A549 (cell line): ENCODE measurements at regions not wholly inside any gene's neighbourhood (a gene's known extent, or its start where the extent isn't known, plus 50 kb on each side); places are given as distances from the start of the nearest gene placed in this dataset.

Experiments used
- BHLHE40 ChIP-seq: IDR thresholded peaks from 2 replicates; pipeline ENCODE4 v1.6.1; 2012; ENCODE audit warnings: low read depth, low read length, inconsistent platforms
- CTCF ChIP-seq: fragments of >200 bp; sonication (Bioruptor Twin); formaldehyde crosslinking; IDR thresholded peaks from 3 replicates; pipeline ENCODE4 v1.5.1; 2016
- EP300 ChIP-seq, 2 experiments: fragments of >200 bp; sonication (Bioruptor Twin); formaldehyde crosslinking; IDR thresholded peaks; 2 replicates in 1 of 2; 3 replicates in 1 of 2; pipeline ENCODE4 v1.6.1; 2016 to 2017
- FOSL2 ChIP-seq, 2 experiments: fragments of 450-650 bp in 1 of 2; fragments of >200 bp in 1 of 2; sonication (Bioruptor Twin) in 1 of 2; formaldehyde crosslinking; IDR thresholded peaks; 2 replicates each; pipeline versions ENCODE4 v1.5.0 to v1.6.1; 2016 to 2020; ENCODE audit warnings: mild to moderate bottlenecking in 1 of 2, moderate library complexity in 1 of 2
- MAX ChIP-seq: IDR thresholded peaks from 2 replicates; pipeline ENCODE4 v1.6.1; 2012
- MYC ChIP-seq: IDR thresholded peaks from 2 replicates; pipeline ENCODE4 v1.6.1; 2012; ENCODE audit warnings: mild to moderate bottlenecking, inconsistent platforms, low read length, improper control_type of control experiment, borderline replicate concordance
- RFX5 ChIP-seq: fragments of 450-650 bp; IDR thresholded peaks from 2 replicates; pipeline ENCODE4 v1.7.1; 2014; ENCODE audit warnings: antibody characterized with exemption, mild to moderate bottlenecking, moderate library complexity
- SMC3 ChIP-seq: fragments of >200 bp; sonication (Bioruptor Twin); formaldehyde crosslinking; IDR thresholded peaks from 3 replicates; pipeline ENCODE4 v1.6.1; 2018; ENCODE audit warnings: inconsistent platforms

GRCh38 chr4:97252615-97253154 is 890.6 kb downstream of the STPG2 start:
- TF ChIP-seq BHLHE40 (no peak), MYC (no peak), CTCF (no peak), EP300 (IDR thresholded peaks at IDR 0.05) (no peak), MAX (no peak), SMC3 (no peak), RFX5 (no peak), FOSL2 (IDR thresholded peaks at IDR 0.05) (no peak), FOSL2 (CRISPR knock-in tag; IDR thresholded peaks at IDR 0.05) (no peak)
